HG03571 (cell line): ENCODE measurements at regions not wholly inside any gene's neighbourhood (a gene's known extent, or its start where the extent isn't known, plus 50 kb on each side); places are given as distances from the start of the nearest gene placed in this dataset.
A peak's percentile ranks its signal among the peaks of the same experiment; 100 is the strongest.

Source experiments
- ATAC-seq: cut with Tn5 transposase; IDR thresholded peaks from one replicate; pipeline ENCODE4 v1.9.1; 2021; ENCODE audit not compliant: unreplicated experiment

- no peak for ATAC-seq
Measured at GRCh38 chr9:105142406-105143135, 101.9 kb upstream of the SLC44A1 start.

- no peak for ATAC-seq
Measured at GRCh38 chr9:105143136-105143430, 101.4 kb upstream of the SLC44A1 start.

- no peak for ATAC-seq
Measured at GRCh38 chr9:105144076-105144475, 100.4 kb upstream of the SLC44A1 start.

DNA sequence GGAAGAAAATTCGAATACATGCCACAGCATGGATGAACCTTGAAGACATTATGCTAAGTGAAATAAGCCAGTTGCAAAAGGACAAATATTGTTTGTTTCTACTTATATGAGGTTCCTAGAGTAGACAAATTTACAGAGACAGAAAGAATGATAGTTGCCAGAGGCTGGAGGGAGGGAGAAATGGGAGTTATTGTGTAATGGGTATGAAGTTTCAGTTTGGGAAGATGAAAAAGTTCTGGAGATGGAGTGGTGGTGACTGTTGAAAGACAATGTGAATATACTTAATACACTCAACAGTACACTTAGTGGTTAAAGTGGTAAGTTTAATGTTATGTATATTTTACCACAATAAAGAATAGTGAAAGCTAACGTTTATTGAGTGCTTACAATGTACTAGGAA lies 99.6 kb upstream of the SLC44A1 start:
- no peak for ATAC-seq

DNA sequence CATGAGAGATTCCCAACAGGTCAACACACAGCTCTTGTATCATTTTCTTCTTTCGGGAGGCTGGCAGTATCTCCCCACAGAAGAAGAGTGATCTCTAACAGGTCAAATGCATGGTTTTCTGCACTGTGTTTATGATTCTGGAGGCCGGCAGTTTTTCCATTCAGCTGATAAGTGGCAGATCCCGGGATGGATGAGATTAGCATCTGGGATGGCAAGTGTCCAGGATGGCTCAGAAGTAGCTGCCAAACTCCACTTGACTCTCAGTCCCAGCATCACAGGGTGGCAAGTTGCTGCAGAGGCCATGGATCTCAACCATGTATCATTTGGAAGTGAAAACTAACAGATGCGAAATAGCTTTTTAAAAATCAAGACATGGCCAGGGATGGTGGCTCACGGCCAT lies 97.8 kb upstream of the SLC44A1 start:
- no peak for ATAC-seq

GRCh38 chr9:105147110-105147871 lies 97.2 kb upstream of the SLC44A1 start:
- ATAC-seq = no peak

DNA sequence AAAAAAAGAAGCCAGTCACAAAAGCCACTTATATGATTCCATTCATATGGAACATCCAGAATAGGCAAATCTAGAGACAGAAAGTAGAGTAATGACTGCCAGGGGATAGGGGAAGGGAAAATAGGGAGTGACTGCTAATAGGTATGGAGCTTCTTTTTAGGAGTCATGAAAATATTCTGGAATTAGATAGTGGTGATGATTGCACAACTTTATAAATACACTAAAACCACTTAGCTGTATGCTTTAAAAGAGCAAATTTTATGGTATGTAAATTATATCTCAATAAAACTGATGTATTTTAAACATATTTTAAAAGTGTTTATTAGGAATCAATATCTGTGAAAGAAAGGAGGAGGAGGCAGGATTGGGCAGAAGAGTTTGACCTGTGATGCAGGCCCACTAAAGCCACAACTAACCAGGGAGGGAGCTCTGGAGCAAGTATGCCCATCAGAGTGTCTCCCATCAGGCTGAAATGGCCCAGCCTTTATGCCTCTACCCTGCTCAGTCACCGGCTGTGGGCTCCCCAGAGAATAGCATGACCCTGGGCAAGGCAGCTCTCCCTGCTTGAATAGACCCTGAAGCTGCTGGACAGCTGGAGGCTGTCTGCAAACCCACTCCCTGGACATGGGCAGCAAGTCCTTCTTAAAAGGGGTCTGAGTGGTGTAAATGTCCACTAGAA lies 96.0 kb upstream of the SLC44A1 start:
- no peak for ATAC-seq

- ATAC-seq = no peak
Measured at GRCh38 chr9:105150991-105151685, 93.3 kb upstream of the SLC44A1 start.

DNA sequence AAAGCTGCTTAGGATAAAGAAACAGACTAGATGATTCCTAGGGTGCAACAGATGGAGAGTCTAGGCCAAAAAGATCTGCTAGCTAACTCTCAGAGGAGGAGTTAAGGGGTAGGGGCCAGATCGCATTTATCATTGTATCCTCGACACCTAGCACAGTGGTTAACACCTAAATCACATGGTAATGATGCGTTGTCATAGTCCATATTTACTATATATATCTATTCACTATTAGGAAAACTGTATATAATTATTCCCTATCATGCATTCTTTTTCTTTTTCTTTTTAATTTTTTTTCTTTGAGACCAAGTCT lies 92.8 kb upstream of the SLC44A1 start:
- ATAC-seq = no peak

DNA sequence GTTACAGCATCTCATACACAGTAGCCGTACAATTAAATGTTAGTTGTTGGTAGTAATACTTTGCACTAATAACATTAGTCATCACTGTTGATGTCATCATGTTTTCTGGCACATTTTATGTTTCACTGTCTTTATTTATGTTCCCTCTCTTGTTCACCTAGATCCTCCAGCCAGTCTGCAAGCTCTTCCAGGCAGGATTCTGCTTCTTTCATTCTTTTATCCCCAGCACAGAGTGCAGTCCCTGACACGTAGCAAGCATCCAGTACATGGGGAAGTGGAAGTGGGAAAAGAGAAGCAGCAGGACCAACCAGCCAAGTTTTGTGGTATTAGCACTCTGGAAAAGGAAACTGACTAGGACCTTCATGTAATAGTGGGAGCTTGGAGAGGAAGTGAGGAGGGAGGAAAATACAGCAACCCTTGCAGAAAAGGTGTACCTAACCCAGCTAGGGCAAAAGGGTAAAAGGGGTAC lies 89.7 kb upstream of the SLC44A1 start:
- ATAC-seq = no peak

GRCh38 chr9:105157171-105157583 lies 87.3 kb upstream of the SLC44A1 start:
- peak; percentile 69 for ATAC-seq

GRCh38 chr9:105158020-105158419 lies 86.4 kb upstream of the SLC44A1 start:
- no peak for ATAC-seq

DNA sequence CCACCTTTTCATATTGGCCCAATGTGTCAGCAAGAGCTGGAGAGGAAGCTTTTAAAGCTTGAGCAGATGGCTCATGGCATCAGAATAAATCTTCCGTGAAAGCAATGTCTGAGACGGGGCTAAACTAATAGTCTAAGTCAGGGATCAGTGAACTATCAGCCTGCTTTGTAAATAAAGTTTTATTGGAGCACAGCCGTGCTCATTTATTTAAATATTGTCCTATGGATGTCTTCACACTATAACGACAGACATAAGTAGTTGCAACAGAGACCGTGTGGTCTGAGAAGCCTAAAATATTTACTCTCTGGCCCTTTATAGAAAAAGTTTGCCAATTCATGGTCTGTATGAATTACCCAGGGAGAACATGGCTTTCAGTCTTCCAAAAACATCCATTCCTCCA lies 85.6 kb upstream of the SLC44A1 start:
- ATAC-seq = no peak

DNA sequence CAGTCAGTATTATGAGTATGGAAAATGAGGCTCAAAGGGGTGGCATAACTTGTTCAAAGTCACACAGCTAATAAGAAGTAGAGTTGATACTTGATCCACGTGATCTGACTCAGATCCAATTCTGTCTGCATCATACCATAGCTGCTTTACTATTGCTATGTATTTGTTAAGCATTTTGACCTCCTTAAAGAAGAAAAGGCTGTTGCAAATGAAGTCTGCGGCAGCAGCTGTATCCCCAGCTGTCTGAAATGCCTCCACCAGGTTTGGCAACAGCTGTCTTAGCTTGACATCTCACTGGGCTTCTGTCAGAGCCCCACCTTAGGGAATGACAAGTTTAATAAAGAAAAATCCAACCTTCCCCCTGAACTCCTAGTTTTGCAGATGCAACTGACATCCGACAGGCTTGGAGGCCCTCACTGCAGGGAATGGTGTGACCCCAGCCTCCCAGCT lies 75.6 kb upstream of the SLC44A1 start:
- ATAC-seq = no peak

GRCh38 chr9:105171076-105171475 lies 73.4 kb upstream of the SLC44A1 start:
- ATAC-seq = no peak

GRCh38 chr9:105171589-105171988 lies 72.9 kb upstream of the SLC44A1 start:
- ATAC-seq = no peak

GRCh38 chr9:105172436-105172835 lies 72.0 kb upstream of the SLC44A1 start:
- ATAC-seq = no peak

DNA sequence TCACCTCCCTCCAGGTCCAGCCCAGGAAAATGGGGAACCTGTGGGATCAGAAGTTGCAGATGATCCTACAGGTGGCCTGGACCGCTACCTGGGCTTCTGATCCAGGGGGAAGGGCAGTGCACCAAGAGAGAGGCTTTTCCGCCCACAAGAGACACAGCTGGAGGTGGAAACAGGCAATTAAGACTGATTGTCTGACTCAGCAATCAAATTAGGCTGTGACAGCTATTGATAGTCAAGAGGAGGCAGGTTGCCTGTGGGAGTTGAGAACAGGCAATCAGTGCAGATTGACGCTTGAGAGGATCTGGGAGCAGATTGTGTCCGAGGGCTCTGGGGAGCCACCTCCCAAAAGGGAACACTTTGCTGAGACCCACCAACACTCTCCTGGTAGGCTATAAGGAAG lies 71.1 kb upstream of the SLC44A1 start:
- ATAC-seq = no peak

DNA sequence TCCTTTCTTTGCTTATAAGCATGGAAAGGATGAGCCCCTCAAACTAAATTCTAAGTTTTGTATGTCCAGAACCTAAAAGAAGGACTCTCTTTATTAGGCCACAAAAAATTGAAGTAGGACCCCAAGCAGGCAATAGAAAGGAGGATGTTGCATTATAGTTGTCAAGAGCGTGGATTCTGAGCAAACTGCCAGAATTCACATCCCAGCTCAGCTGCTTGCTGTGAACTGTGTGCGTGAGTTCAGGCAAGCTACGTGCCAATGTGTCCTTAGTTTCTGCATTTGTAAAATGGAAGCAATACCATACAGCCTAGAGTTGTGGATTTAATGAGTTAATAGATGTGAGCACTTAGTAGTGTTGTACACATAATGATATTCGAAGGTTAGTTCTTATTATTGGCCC lies 70.6 kb upstream of the SLC44A1 start:
- ATAC-seq = no peak

GRCh38 chr9:105176194-105176593 lies 68.3 kb upstream of the SLC44A1 start:
- ATAC-seq = no peak

- no peak for ATAC-seq
Measured at GRCh38 chr9:105178076-105178475, 66.4 kb upstream of the SLC44A1 start.

GRCh38 chr9:105187781-105188180 lies 56.7 kb upstream of the SLC44A1 start:
- ATAC-seq = no peak
